H1 (cell line): ENCODE measurements at regions not wholly inside any gene's neighbourhood (a gene's known extent, or its start where the extent isn't known, plus 50 kb on each side); places are given as distances from the start of the nearest gene placed in this dataset.

ENCODE experiments used
- CTCF ChIP-seq, 3 experiments: IDR thresholded peaks; 1 replicate in 2 of 3; 2 replicates in 1 of 3; pipeline versions ENCODE4 v1.5.1 to v1.6.1; 2011; ENCODE audit warnings: low read length in 3 of 3, mild to moderate bottlenecking in 3 of 3, inconsistent platforms in 2 of 3, low read depth in 1 of 3, moderate library complexity in 1 of 3; ENCODE audit not compliant: insufficient read depth in 1 of 3; ENCODE audit errors: control extremely low read depth in 1 of 3
- EP300 ChIP-seq, 2 experiments: IDR thresholded peaks; 1 replicate in 1 of 2; 2 replicates in 1 of 2; pipeline ENCODE4 v1.6.1; 2011 to 2012; ENCODE audit warnings: low read depth in 2 of 2, low read length in 2 of 2, mild to moderate bottlenecking in 2 of 2, borderline replicate concordance in 1 of 2, inconsistent platforms in 1 of 2, moderate library complexity in 1 of 2
- JUN ChIP-seq: IDR thresholded peaks from 2 replicates; pipeline ENCODE4 v1.6.1; 2011; ENCODE audit warnings: low read depth, mild to moderate bottlenecking, improper control_type of control experiment, low read length
- KDM5A ChIP-seq: fragments of 200-600 bp; IDR thresholded peaks from 2 replicates; pipeline ENCODE4 v1.7.1; 2012; ENCODE audit warnings: mild to moderate bottlenecking, low read length, inconsistent platforms, mixed read lengths
- POLR2A ChIP-seq, 2 experiments: IDR thresholded peaks; 1 replicate in 1 of 2; 2 replicates in 1 of 2; pipeline ENCODE4 v1.6.1; 2011; ENCODE audit warnings: low read depth in 2 of 2, low read length in 2 of 2, mild to moderate bottlenecking in 2 of 2; ENCODE audit errors: control extremely low read depth in 1 of 2
- RAD21 ChIP-seq, 2 experiments: IDR thresholded peaks in 1 of 2; conservative IDR thresholded peaks in 1 of 2; 2 replicates each; pipeline ENCODE4 v1.6.1; 2011; ENCODE audit warnings: low read depth in 2 of 2, low read length in 2 of 2, improper control_type of control experiment in 1 of 2, inconsistent platforms in 1 of 2, mild to moderate bottlenecking in 1 of 2, moderate library complexity in 1 of 2
- SRF ChIP-seq: IDR thresholded peaks from 2 replicates; pipeline ENCODE4 v1.6.1; 2011; ENCODE audit warnings: mild to moderate bottlenecking, low read depth, low read length, moderate library complexity
- ZNF274 ChIP-seq: IDR thresholded peaks from 2 replicates; pipeline ENCODE4 v1.7.0; 2012; ENCODE audit warnings: low read length, borderline replicate concordance; ENCODE audit errors: extremely low read depth
- TF ChIP-seq, protein P1 (sequence below): IDR thresholded peaks from 2 replicates; pipeline ENCODE4 v1.6.1; 2012; ENCODE audit warnings: inconsistent platforms

GRCh38 chr13:111508164-111508870 is 187.9 kb downstream of the TEX29 start:
- TF ChIP-seq CTCF (IDR thresholded peaks at IDR 0.05; ENCODE audit: control extremely low read depth in 1 of 3, insufficient read depth in 1 of 3, low read depth in 1 of 3, low read length in 3 of 3) (no peak), RAD21 (IDR thresholded peaks at IDR 0.05 in 1 of 2, conservative IDR thresholded peaks at IDR 0.05 in 1 of 2; ENCODE audit: low read depth in 2 of 2, low read length in 2 of 2) (no peak), JUN (no peak), EP300 (IDR thresholded peaks at IDR 0.05; ENCODE audit: borderline replicate concordance in 1 of 2, low read depth in 2 of 2, low read length in 2 of 2) (no peak), POLR2A (IDR thresholded peaks at IDR 0.05; ENCODE audit: control extremely low read depth in 1 of 2, low read depth in 2 of 2, low read length in 2 of 2) (no peak), ZNF274 (no peak), KDM5A (no peak), SRF (no peak)
- TF ChIP-seq, protein P1, sequence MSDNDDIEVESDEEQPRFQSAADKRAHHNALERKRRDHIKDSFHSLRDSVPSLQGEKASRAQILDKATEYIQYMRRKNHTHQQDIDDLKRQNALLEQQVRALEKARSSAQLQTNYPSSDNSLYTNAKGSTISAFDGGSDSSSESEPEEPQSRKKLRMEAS = no peak
